ENCODE measurements at regions not wholly inside any gene's neighbourhood (a gene's known extent, or its start where the extent isn't known, plus 50 kb on each side); places are given as distances from the start of the nearest gene placed in this dataset.

GRCh38 chr17:5747276-5747675 is 163.0 kb upstream of the NLRP1 start:
- no peak for TF ChIP-seq CTCF (IDR thresholded peaks at IDR 0.05)
- no peak for TF ChIP-seq POLR2A (IDR thresholded peaks at IDR 0.05)
